HG03460 (cell line): ENCODE measurements at regions not wholly inside any gene's neighbourhood (a gene's known extent, or its start where the extent isn't known, plus 50 kb on each side); places are given as distances from the start of the nearest gene placed in this dataset.
"Not testable (repeated sequence)": the region's sequence is repeated elsewhere in the genome, so short reads cannot be mapped to it uniquely, and the experiment has no call there.

Experiments used
- ATAC-seq: cut with Tn5 transposase; IDR thresholded peaks from one replicate; pipeline ENCODE4 v1.9.1; 2021; ENCODE audit not compliant: unreplicated experiment

- ATAC-seq: no peak
These were observed 54.5 kb upstream of the PRKD1 start for GRCh38 chr14:29982171-29982570.

DNA sequence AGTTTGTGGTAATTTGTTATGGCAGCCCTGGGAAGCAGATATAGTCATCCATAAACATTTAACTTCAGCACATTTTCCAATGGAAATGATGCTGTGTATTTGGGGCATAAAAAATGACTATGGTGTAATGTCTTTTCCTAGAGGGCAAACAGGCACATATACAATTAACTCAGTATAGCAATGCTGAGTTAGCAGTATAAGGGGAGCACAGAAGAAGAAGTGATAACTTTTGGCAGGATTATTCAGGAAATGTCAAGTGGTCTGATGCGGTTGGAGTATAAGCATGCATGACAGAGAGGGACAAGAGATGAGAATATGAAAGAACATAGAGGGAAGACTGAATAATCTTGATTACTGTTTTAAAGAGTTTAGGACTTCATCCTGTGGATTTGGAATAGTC is 55.3 kb upstream of the PRKD1 start:
- no peak for ATAC-seq

DNA sequence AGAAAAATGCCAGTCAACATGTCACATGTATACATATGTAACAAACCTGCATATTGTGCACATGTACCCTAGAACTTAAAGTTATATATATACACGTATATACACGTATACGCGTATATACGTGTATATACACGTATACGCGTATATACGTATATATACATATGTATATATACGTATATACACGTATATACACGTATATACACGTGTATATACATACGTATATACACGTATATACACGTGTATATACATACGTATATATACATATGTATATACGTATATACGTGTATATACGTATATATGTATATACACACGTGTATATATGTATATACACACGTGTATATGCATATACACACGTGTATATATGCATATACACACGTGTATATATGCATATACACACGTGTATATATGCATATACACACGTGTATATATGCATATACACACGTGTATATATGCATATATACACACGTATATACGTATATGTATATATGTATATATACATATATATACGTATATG is 62.8 kb upstream of the PRKD1 start:
- not testable (repeated sequence) for ATAC-seq

GRCh38 chr14:29990993-29991392 is 63.3 kb upstream of the PRKD1 start:
- no peak for ATAC-seq

DNA sequence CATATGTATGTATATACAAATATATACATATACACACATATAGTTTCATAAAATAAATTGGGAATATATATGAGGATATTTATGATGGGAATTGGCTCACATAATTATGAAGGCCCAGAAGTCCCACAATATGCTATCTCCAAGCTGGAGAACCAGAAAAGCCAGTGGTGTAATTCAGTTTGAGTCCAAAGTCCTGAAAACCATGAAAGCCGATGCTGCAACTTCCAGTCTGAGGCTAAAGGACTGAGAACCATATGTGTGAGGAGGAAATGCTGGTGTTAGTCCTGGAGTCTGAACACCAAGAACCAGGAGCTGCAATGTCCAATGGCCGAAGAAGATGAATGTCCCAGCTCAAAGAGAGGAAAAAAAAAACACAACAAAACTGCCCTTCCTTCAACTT is 65.5 kb upstream of the PRKD1 start:
- ATAC-seq: no peak

- ATAC-seq: no peak
These were observed 71.4 kb upstream of the PRKD1 start for GRCh38 chr14:29999013-29999539.

DNA sequence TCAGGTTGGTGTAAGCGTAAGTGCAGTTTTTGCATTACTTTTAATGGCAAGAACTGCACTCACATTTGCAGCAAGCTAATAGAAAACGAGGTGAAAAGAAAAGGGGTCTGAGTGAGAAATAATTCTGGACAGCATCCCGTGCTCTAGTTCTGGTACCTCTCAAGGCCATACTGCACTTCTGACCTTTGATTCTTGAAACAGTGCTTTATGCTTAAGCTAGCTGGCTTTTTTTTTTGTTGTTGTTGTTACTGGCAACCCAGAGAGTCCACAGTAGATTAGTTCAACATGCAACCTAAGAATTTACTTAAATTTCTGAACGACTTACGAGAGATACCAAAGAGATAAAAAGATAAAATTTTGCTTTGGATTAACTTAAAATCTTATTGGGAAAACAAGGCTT is 75.2 kb upstream of the PRKD1 start:
- ATAC-seq: no peak

- peak; percentile 71 for ATAC-seq
These were observed 77.6 kb upstream of the PRKD1 start for GRCh38 chr14:30005114-30005808.

DNA sequence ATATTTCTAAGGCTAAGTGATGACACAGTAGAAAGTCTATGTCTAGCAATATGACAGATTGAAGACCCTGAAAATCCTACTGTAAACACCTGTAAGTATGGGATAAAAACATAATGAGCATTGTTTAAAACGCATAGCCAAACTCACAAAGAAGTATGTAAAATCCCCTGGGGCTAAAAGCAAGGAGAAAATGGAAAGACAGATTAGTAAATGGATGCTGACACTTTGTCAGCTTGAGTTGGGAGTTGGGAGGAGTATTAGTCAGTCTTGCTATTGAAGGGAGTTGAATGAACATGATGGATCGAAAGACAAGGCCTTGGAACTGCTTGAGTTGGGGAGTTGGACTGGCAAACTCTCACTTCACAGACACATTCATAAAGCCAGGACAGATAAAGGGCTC is 79.0 kb upstream of the PRKD1 start:
- no peak for ATAC-seq

DNA sequence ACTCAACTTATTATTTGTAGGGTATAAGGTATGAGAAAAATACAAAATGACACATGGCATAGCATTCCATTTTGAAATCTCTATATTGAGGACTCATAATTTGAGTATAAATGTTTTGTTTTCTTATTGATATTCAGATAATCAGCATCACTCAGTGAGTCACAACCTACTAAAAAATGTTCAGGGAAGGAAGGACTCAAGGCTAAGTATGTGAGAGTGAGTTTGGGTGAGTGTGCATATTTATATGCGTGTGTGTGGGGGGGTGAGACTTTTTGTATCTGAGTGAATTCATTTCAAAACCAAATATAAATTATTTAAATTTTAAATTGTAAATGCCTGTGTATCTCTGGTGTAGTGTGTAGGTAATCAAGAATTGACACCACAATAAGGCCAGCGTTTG is 87.8 kb upstream of the PRKD1 start:
- ATAC-seq: no peak

DNA sequence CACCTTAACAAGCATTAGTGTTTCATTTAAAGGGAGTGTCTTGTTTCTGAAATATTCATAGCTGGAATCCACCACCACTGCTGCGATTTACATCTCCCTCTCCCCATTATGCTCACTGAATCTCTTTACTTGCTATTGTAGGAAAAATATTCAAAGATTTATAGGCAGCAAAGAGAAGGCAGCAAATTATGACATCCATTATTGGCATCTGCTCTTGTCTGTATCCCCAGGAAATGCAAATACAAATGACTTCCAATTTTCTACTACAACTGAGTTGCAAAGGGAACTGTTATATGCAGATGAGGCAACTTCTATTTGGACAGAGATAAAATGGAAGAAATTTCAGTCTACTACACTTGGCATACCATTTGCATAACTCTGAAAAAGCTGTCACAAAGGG is 88.4 kb upstream of the PRKD1 start:
- ATAC-seq: no peak

- ATAC-seq: no peak
These were observed 89.8 kb upstream of the PRKD1 start for GRCh38 chr14:30017370-30017993.

GRCh38 chr14:30020271-30020670 is 92.6 kb upstream of the PRKD1 start:
- ATAC-seq: no peak

- no peak for ATAC-seq
These were observed 93.0 kb upstream of the PRKD1 start for GRCh38 chr14:30020687-30021086.

GRCh38 chr14:30023350-30023749 is 95.7 kb upstream of the PRKD1 start:
- ATAC-seq: not testable (repeated sequence)

DNA sequence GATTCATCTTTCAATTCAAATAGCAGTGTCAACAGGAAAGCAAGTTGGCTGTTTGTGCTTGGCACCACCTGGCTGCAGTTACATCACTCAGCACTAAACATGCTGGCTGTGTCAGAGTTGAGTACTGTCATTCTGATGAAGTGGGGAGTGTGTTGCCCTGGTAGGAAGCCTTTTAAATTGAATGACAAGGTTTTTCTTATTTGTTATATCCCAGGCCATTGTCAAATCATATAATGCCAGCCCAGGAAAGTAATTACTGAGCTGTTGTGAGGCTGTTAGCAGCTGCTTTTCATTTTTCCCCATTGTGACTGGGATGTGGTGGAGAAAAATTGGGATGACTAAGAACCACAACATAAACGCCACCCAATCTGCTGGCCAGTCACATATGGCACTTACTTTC is 106.5 kb upstream of the PRKD1 start:
- no peak for ATAC-seq

- no peak for ATAC-seq
These were observed 107.7 kb upstream of the PRKD1 start for GRCh38 chr14:30035361-30035760.

- no peak for ATAC-seq
These were observed 118.1 kb upstream of the PRKD1 start for GRCh38 chr14:30045720-30046119.

GRCh38 chr14:30053103-30053502 is 125.5 kb upstream of the PRKD1 start:
- no peak for ATAC-seq

DNA sequence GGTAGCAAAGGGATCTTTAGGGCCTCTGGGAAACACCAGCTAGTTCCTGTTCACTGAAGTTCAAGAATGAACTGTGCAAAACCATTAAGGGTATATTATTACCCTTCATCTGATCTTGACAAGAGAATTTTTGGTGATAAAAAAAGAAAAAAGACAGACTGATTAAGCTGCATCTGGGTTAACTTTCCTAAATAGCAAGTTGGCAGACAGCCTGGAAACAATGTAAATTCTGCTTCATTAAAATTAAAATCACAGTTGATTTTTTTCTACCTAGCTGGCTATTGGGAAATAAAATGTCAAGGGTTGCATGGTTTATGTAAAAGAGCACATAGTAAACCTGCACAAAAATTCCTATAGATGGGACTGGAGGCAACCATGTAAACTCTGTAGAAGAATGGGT is 126.6 kb upstream of the PRKD1 start:
- ATAC-seq: no peak

DNA sequence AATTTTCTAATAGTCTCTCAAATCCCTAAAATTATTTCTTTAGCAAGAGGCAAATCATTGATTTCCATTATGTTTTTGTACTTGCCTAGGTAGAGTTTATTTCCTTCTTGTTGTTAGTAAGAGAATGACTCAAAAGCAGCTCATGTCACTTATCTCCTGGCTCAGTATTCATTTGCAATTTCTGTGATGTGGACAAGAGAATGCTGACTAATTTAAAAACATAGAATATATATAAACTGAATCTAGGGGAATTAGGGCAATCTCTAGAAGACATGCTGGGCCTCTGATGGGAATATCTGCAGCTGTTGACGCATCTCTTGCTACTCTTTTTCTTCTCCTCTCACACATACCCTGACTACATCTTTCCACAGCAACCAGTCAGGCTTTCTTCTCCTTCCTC is 130.8 kb upstream of the PRKD1 start:
- no peak for ATAC-seq

DNA sequence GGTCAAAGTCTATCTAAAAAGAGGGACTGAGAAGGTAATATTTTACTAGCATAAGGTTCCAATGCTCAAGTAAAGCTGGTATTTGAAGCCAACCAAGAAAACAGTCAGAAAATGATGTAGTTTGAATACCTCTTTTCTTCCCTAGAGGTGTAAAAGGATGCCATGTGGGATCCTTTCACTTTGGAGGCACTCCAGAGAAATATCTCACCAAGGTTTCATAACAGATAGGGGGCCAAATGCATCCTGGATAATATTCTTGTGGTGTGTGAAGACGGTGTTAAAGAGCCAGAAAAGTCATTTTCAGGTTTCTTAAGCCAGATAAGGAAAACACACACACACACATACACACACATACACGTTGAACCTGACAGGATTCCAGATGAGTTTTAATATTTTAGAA is 136.1 kb upstream of the PRKD1 start:
- ATAC-seq: no peak

GRCh38 chr14:30064454-30064853 is 136.8 kb upstream of the PRKD1 start:
- ATAC-seq: no peak
